ENCODE measurements at regions not wholly inside any gene's neighbourhood (a gene's known extent, or its start where the extent isn't known, plus 50 kb on each side); places are given as distances from the start of the nearest gene placed in this dataset.
"Not testable (repeated sequence)": the region's sequence is repeated elsewhere in the genome, so short reads cannot be mapped to it uniquely, and the experiment has no call there.

DNA sequence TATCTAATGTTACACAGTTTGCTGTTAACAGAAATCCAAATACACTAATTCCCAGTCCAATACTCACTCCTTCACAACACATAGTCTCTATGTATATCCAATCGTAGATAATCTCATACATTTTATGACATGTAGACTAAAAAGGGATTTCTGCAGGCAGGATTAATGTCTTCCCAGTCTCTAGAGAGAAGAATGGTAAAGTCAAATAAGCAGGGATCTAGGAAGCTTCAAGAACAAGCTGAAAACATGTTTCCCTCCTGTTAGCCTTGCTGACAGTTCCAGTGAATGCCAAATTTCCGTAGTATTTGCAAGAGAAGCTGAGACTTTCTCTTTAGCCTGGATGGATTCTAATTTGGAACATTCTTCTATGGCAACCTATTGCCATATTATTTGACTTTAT is 500.1 kb downstream of the IGSF11 start:
- no peak overlapping the region for H3K4me3 ChIP-seq (ENCODE audit: control insufficient read depth, low read depth, low read length)
- no peak for TF ChIP-seq CTCF (conservative IDR thresholded peaks at IDR 0.05; ENCODE audit: control insufficient read depth, insufficient read depth, low read depth, low read length)

GRCh38 chr3:118536764-118537163 is 497.9 kb downstream of the IGSF11 start:
- no peak for TF ChIP-seq CTCF (conservative IDR thresholded peaks at IDR 0.05; ENCODE audit: control insufficient read depth, insufficient read depth, low read depth, low read length)
- no peak for DNase-seq (ENCODE audit: low read depth)
- no peak overlapping the region for H3K4me3 ChIP-seq (ENCODE audit: control insufficient read depth, low read depth, low read length)

More for the DNA sequence above, 500.1 kb downstream of the IGSF11 start:
- DNase-seq (ENCODE audit: low read depth) = no peak

- TF ChIP-seq CTCF (conservative IDR thresholded peaks at IDR 0.05; ENCODE audit: control insufficient read depth, insufficient read depth, low read depth, low read length) = no peak
- no peak for DNase-seq (ENCODE audit: low read depth)
- H3K4me3 ChIP-seq (ENCODE audit: control insufficient read depth, low read depth, low read length) = no peak overlapping the region
Observed at GRCh38 chr3:118537454-118537853, 497.2 kb downstream of the IGSF11 start.

DNA sequence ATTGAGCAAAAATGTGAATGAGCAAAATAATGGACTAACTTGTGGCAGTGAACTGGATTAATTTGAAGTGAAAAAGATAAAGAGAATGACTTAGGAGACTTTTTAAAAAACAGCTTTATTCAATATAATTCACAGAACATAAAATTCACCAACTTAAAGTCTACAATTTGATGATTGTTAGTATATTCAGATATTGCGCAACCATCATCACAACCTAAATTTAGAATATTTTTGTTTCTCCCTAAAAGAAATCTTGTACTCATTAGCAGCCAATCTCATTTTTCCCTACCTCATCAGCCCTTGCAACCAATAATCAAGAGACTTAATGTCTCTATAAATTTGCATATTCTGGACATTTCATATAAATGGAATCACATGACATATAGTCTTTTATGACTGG is 496.5 kb downstream of the IGSF11 start:
- no peak overlapping the region for H3K4me3 ChIP-seq (ENCODE audit: control insufficient read depth, low read depth, low read length)
- no peak for DNase-seq (ENCODE audit: low read depth)
- TF ChIP-seq CTCF (conservative IDR thresholded peaks at IDR 0.05; ENCODE audit: control insufficient read depth, insufficient read depth, low read depth, low read length) = no peak

GRCh38 chr3:118539820-118540447 is 494.7 kb downstream of the IGSF11 start:
- H3K4me3 ChIP-seq (ENCODE audit: control insufficient read depth, low read depth, low read length) = not testable (repeated sequence)

GRCh38 chr3:118540448-118540821 is 494.2 kb downstream of the IGSF11 start:
- not testable (repeated sequence) for H3K4me3 ChIP-seq (ENCODE audit: control insufficient read depth, low read depth, low read length); DNase-seq (ENCODE audit: low read depth)

More at GRCh38 chr3:118539820-118540447, 494.7 kb downstream of the IGSF11 start:
- DNase-seq (ENCODE audit: low read depth) = not testable (repeated sequence)

- no peak overlapping the region for H3K4me3 ChIP-seq (ENCODE audit: control insufficient read depth, low read depth, low read length)
- no peak for DNase-seq (ENCODE audit: low read depth)
- no peak for TF ChIP-seq CTCF (conservative IDR thresholded peaks at IDR 0.05; ENCODE audit: control insufficient read depth, insufficient read depth, low read depth, low read length)
Observed at GRCh38 chr3:118540826-118541225, 493.8 kb downstream of the IGSF11 start.

DNA sequence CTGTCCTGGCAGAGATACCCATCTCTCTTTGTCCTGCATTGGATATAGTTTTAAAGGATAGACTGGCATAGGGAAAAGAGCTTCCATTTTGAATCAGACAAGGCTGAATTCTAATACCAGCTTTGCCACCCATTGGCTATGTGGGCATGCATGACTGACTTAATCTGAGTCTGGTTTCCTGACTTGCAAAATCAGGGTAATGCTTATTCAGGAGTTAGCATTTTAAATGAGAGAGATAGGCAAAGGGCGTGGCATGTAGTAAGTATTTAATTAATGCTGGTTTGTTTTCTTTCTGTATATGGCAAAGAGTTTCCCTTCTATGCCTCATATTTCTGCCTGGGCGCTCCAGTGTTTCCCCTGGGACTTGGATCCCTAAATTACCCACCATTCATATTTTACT is 492.9 kb downstream of the IGSF11 start:
- no peak for DNase-seq (ENCODE audit: low read depth)
- TF ChIP-seq CTCF (conservative IDR thresholded peaks at IDR 0.05; ENCODE audit: control insufficient read depth, insufficient read depth, low read depth, low read length) = no peak
- H3K4me3 ChIP-seq (ENCODE audit: control insufficient read depth, low read depth, low read length) = no peak overlapping the region

Measured in fibroblast of mammary gland (primary cell).